ENCODE measurements at regions not wholly inside any gene's neighbourhood (a gene's known extent, or its start where the extent isn't known, plus 50 kb on each side); places are given as distances from the start of the nearest gene placed in this dataset.

- no TSS peak for BruUV-seq (replicated peaks)
- H2AFZ ChIP-seq (ENCODE audit: low read depth, low read length, poor library complexity, severe bottlenecking): no peak overlapping the region
- intact Hi-C loops (cut with micrococcal nuclease): no loop called here
- H3K79me2 ChIP-seq (ENCODE audit: insufficient read depth, low read length): no peaks in the 10 kb centered on the region
- CTCF ChIA-PET: no interaction called here
- H3K9me3 ChIP-seq (ENCODE audit: control insufficient read depth in 1 of 2, insufficient read depth in 1 of 2, low read depth in 1 of 2, low read length in 2 of 2): peaks cover 0 to 5% of the 10 kb centered on the region in 2 experiments; a peak in 1 of 4 replicates
- H3K9ac ChIP-seq (ENCODE audit: low read length): no peak overlapping the region
- H3K27me3 ChIP-seq (ENCODE audit: insufficient read depth, low read length): no peaks in the 10 kb centered on the region
- no peak for TF ChIP-seq EZH2phosphoT487 (IDR thresholded peaks at IDR 0.05; ENCODE audit: borderline replicate concordance)
- no peak for TF ChIP-seq EGR1 (IDR thresholded peaks at IDR 0.05; ENCODE audit: low read depth)
- TF ChIP-seq, protein P1, sequence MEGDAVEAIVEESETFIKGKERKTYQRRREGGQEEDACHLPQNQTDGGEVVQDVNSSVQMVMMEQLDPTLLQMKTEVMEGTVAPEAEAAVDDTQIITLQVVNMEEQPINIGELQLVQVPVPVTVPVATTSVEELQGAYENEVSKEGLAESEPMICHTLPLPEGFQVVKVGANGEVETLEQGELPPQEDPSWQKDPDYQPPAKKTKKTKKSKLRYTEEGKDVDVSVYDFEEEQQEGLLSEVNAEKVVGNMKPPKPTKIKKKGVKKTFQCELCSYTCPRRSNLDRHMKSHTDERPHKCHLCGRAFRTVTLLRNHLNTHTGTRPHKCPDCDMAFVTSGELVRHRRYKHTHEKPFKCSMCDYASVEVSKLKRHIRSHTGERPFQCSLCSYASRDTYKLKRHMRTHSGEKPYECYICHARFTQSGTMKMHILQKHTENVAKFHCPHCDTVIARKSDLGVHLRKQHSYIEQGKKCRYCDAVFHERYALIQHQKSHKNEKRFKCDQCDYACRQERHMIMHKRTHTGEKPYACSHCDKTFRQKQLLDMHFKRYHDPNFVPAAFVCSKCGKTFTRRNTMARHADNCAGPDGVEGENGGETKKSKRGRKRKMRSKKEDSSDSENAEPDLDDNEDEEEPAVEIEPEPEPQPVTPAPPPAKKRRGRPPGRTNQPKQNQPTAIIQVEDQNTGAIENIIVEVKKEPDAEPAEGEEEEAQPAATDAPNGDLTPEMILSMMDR (IDR thresholded peaks at IDR 0.05 in 2 of 3, conservative IDR thresholded peaks at IDR 0.05 in 1 of 3; ENCODE audit: borderline replicate concordance in 1 of 3, insufficient read depth in 1 of 3, low read depth in 2 of 3, low read length in 2 of 3): no peak
- TF ChIP-seq JUND (IDR thresholded peaks at IDR 0.05): no peak
- TF ChIP-seq POLR2A (IDR thresholded peaks at IDR 0.05; ENCODE audit: borderline replicate concordance, extremely low read depth, insufficient read depth, insufficient read length): no peak
- TF ChIP-seq CBX3 (IDR thresholded peaks at IDR 0.05; ENCODE audit: low read depth): no peak
- TF ChIP-seq RAD21 (IDR thresholded peaks at IDR 0.05; ENCODE audit: low read depth): no peak
- TF ChIP-seq ZNF274 (IDR thresholded peaks at IDR 0.05; ENCODE audit: low read depth, low read length): no peak
- no peak for TF ChIP-seq SP1 (IDR thresholded peaks at IDR 0.05; ENCODE audit: low read depth)
- TF ChIP-seq ZFX (IDR thresholded peaks at IDR 0.05): no peak
- no peak for TF ChIP-seq CEBPB (IDR thresholded peaks at IDR 0.05; ENCODE audit: low read depth)
- no peak for TF ChIP-seq YY1 (IDR thresholded peaks at IDR 0.05; ENCODE audit: extremely low read depth, insufficient replicate concordance, low read depth, low read length)
- TF ChIP-seq REST (IDR thresholded peaks at IDR 0.05; ENCODE audit: low read depth): no peak
- TF ChIP-seq SIN3A (IDR thresholded peaks at IDR 0.05; ENCODE audit: low read depth): no peak
- TF ChIP-seq ATF3 (IDR thresholded peaks at IDR 0.05): no peak
- no peak for TF ChIP-seq ZBTB33 (IDR thresholded peaks at IDR 0.05; ENCODE audit: extremely low read depth, insufficient replicate concordance, low read length)
- no peak for TF ChIP-seq EZH2 (IDR thresholded peaks at IDR 0.05)
- no peak for TF ChIP-seq POLR2AphosphoS5 (IDR thresholded peaks at IDR 0.05; ENCODE audit: low read depth, low read length)
- DNase-seq (ENCODE audit: low read depth, low spot score) (no peak), ATAC-seq (no peak)
- H3K9me2 ChIP-seq (ENCODE audit: insufficient read depth): no peaks in the 10 kb centered on the region
- no peaks in the 10 kb centered on the region for H4K20me1 ChIP-seq (ENCODE audit: insufficient read depth)
- H3K4me1 ChIP-seq (ENCODE audit: control insufficient read depth in 1 of 2, insufficient read depth in 2 of 2, low read length in 2 of 2): no peaks in the 10 kb centered on the region
- H3K4me2 ChIP-seq (ENCODE audit: low read length): no peak overlapping the region
- RAD21 ChIA-PET (ENCODE audit: low non-redundant PET in 1 of 2, low total read pairs in 2 of 2, uncharacterized antibody in 2 of 2, unreplicated experiment in 2 of 2): no interaction called here
- no peak overlapping the region for H3K4me3 ChIP-seq (replicated peaks in 1 of 2; ENCODE audit: low read depth in 1 of 2, low read length in 2 of 2)
- no peak overlapping the region for H3K27ac ChIP-seq (ENCODE audit: low read depth, low read length)
- POLR2A ChIA-PET: no interaction called here
- no peaks in the 10 kb centered on the region for H3K36me3 ChIP-seq (ENCODE audit: control insufficient read depth in 1 of 2, insufficient read depth in 2 of 2, low read length in 2 of 2)
Measured at GRCh38 chr2:144718376-144718775, 198.5 kb upstream of the ZEB2 start.
